Ascending aorta (tissue), 2 donors: ENCODE measurements at regions not wholly inside any gene's neighbourhood (a gene's known extent, or its start where the extent isn't known, plus 50 kb on each side); places are given as distances from the start of the nearest gene placed in this dataset.

Source experiments
- DNase-seq, 2 donors: peaks; one replicate each; pipeline ENCODE4 v3.0.0-alpha.2; 2019; ENCODE audit warnings: low spot score in 2 of 2
- H3K27ac ChIP-seq, 2 donors: fragments of 200-600 bp; sonication (generic); one replicate each; pipeline ENCODE4 v1.5.1; 2016 to 2017; ENCODE audit warnings: mild to moderate bottlenecking in 1 of 2
- H3K27me3 ChIP-seq: fragments of 200-600 bp; sonication (generic); one replicate; pipeline ENCODE4 v1.5.1; 2017
- H3K36me3 ChIP-seq, 2 donors: fragments of 200-600 bp; sonication (generic); one replicate each; pipeline ENCODE4 v1.5.1; 2016
- H3K4me1 ChIP-seq, 2 donors: fragments of 200-600 bp; sonication (generic); one replicate each; pipeline ENCODE4 v1.5.1; 2016 to 2017; ENCODE audit warnings: mild to moderate bottlenecking in 1 of 2
- H3K4me3 ChIP-seq, 2 donors: fragments of 200-600 bp; sonication (generic); one replicate each; pipeline ENCODE4 v1.5.1; 2016 to 2017; ENCODE audit warnings: mild to moderate bottlenecking in 1 of 2
- H3K9me3 ChIP-seq, 2 donors: fragments of 200-600 bp; sonication (generic); one replicate each; pipeline ENCODE4 v1.5.1; 2016
- CTCF ChIP-seq, 3 experiments: fragments of 200-600 bp in 2 of 3; fragments of 450-650 bp in 1 of 3; sonication (generic) in 2 of 3; IDR thresholded peaks; one replicate each; pipeline ENCODE4 v1.5.1; 2016 to 2019; ENCODE audit warnings: antibody characterized with exemption in 3 of 3, mild to moderate bottlenecking in 1 of 3, moderate library complexity in 1 of 3
- intact Hi-C: fragments of 100-400 bp; cut with DNase I; formaldehyde crosslinking; loops from one replicate; pipeline ENCODE4 v1.15.1; 2023

- H3K36me3 ChIP-seq: no peaks in the 10 kb centered on the region
- intact Hi-C loops: no loop called here
- H3K4me1 ChIP-seq: no peaks in the 10 kb centered on the region
- no peak for DNase-seq
- H3K9me3 ChIP-seq: no peaks in the 10 kb centered on the region
- H3K27ac ChIP-seq: no peak overlapping the region
- no peak for TF ChIP-seq CTCF (IDR thresholded peaks at IDR 0.05)
- no peak overlapping the region for H3K4me3 ChIP-seq
- no peaks in the 10 kb centered on the region for H3K27me3 ChIP-seq
These were observed 392.5 kb upstream of the ESRRG start for GRCh38 chr1:217115404-217116380.

- Histone ChIP-seq H3K4me1 (no peaks in the 10 kb centered on the region), H3K27me3 (no peaks in the 10 kb centered on the region), H3K36me3 (no peaks in the 10 kb centered on the region), H3K9me3 (no peaks in the 10 kb centered on the region), H3K27ac (no peak overlapping the region), H3K4me3 (no peak overlapping the region)
- DNase-seq: no peak
- intact Hi-C loops: no loop called here
- no peak for TF ChIP-seq CTCF (IDR thresholded peaks at IDR 0.05)
These were observed 386.7 kb upstream of the ESRRG start for GRCh38 chr1:217109928-217110327.

GRCh38 chr1:217106231-217106901 lies 383.1 kb upstream of the ESRRG start:
- Histone ChIP-seq H3K4me1 (no peaks in the 10 kb centered on the region), H3K9me3 (no peaks in the 10 kb centered on the region), H3K27ac (no peak overlapping the region), H3K27me3 (no peaks in the 10 kb centered on the region), H3K36me3 (no peaks in the 10 kb centered on the region), H3K4me3 (no peak overlapping the region)
- intact Hi-C loops: no loop called here
- no peak for TF ChIP-seq CTCF (IDR thresholded peaks at IDR 0.05)
- no peak for DNase-seq

GRCh38 chr1:217105437-217105836 lies 382.2 kb upstream of the ESRRG start:
- no peaks in the 10 kb centered on the region for H3K27me3 ChIP-seq
- no peaks in the 10 kb centered on the region for H3K4me1 ChIP-seq
- no peaks in the 10 kb centered on the region for H3K36me3 ChIP-seq
- no peak overlapping the region for H3K4me3 ChIP-seq
- intact Hi-C loops: no loop called here
- H3K9me3 ChIP-seq: no peaks in the 10 kb centered on the region
- H3K27ac ChIP-seq: no peak overlapping the region
- DNase-seq: no peak
- TF ChIP-seq CTCF (IDR thresholded peaks at IDR 0.05): no peak

GRCh38 chr1:217097819-217098218 lies 374.6 kb upstream of the ESRRG start:
- intact Hi-C loops: no loop called here

More at GRCh38 chr1:217097819-217098218, 374.6 kb upstream of the ESRRG start:
- Histone ChIP-seq H3K4me1 (no peaks in the 10 kb centered on the region), H3K9me3 (no peaks in the 10 kb centered on the region), H3K4me3 (no peak overlapping the region), H3K36me3 (no peaks in the 10 kb centered on the region), H3K27ac (no peak overlapping the region), H3K27me3 (no peaks in the 10 kb centered on the region)
- DNase-seq: no peak
- no peak for TF ChIP-seq CTCF (IDR thresholded peaks at IDR 0.05)
